Islet of Langerhans (tissue), 1 donor: ENCODE measurements at regions not wholly inside any gene's neighbourhood (a gene's known extent, or its start where the extent isn't known, plus 50 kb on each side); places are given as distances from the start of the nearest gene placed in this dataset.
"Not testable (repeated sequence)": the region's sequence is repeated elsewhere in the genome, so short reads cannot be mapped to it uniquely, and the experiment has no call there.

ENCODE experiments used
- FAIRE-seq: peaks from one replicate; lab custom pipeline; 2011; peaks lifted over from hg19 to GRCh38; lab: Jason Lieb, UNC

- FAIRE-seq = no peak
Measured at GRCh38 chr3:39558775-39559306, 91.4 kb downstream of the MOBP start.

- FAIRE-seq = no peak
Measured at GRCh38 chr3:39559543-39559942, 92.1 kb downstream of the MOBP start.

GRCh38 chr3:39568508-39568907 lies 101.0 kb downstream of the MOBP start:
- FAIRE-seq = no peak

GRCh38 chr3:39569095-39569494 lies 101.6 kb downstream of the MOBP start:
- no peak for FAIRE-seq

GRCh38 chr3:39573392-39573791 lies 105.9 kb downstream of the MOBP start:
- FAIRE-seq = no peak

- FAIRE-seq = no peak
Measured at GRCh38 chr3:39577541-39577940, 110.1 kb downstream of the MOBP start.

- not testable (repeated sequence) for FAIRE-seq
Measured at GRCh38 chr3:39586215-39586614, 118.7 kb downstream of the MOBP start.

- FAIRE-seq = no peak
Measured at GRCh38 chr3:39587113-39587512, 119.6 kb downstream of the MOBP start.

- no peak for FAIRE-seq
Measured at GRCh38 chr3:39590806-39591205, 123.3 kb downstream of the MOBP start.

GRCh38 chr3:39592311-39593050 lies 125.0 kb downstream of the MOBP start:
- no peak for FAIRE-seq

GRCh38 chr3:39593341-39593740 lies 125.9 kb downstream of the MOBP start:
- no peak for FAIRE-seq

GRCh38 chr3:39601241-39601640 lies 133.8 kb downstream of the MOBP start:
- no peak for FAIRE-seq

GRCh38 chr3:39605837-39606236 lies 138.4 kb downstream of the MOBP start:
- FAIRE-seq = no peak

- FAIRE-seq = no peak
Measured at GRCh38 chr3:39626198-39626597, 158.7 kb downstream of the MOBP start.

GRCh38 chr3:39631136-39631535 lies 163.7 kb downstream of the MOBP start:
- FAIRE-seq = no peak

GRCh38 chr3:39637807-39638206 lies 170.3 kb downstream of the MOBP start:
- no peak for FAIRE-seq

- no peak for FAIRE-seq
Measured at GRCh38 chr3:39638301-39638700, 170.8 kb downstream of the MOBP start.

- FAIRE-seq = no peak
Measured at GRCh38 chr3:39639344-39640236, 169.8 kb upstream of the MYRIP start.

- FAIRE-seq = no peak
Measured at GRCh38 chr3:39641274-39641673, 168.1 kb upstream of the MYRIP start.

GRCh38 chr3:39644176-39644575 lies 165.2 kb upstream of the MYRIP start:
- FAIRE-seq = no peak

- FAIRE-seq = not testable (repeated sequence)
Measured at GRCh38 chr3:39651256-39651655, 158.2 kb upstream of the MYRIP start.

GRCh38 chr3:39651993-39652739 lies 157.2 kb upstream of the MYRIP start:
- no peak for FAIRE-seq
